Occipital lobe (tissue), 1 donor: ENCODE measurements at regions not wholly inside any gene's neighbourhood (a gene's known extent, or its start where the extent isn't known, plus 50 kb on each side); places are given as distances from the start of the nearest gene placed in this dataset.

Experiments used
- DNase-seq: peaks from one replicate; lab custom pipeline; 2025; lab: John Stamatoyannopoulos, UW

DNA sequence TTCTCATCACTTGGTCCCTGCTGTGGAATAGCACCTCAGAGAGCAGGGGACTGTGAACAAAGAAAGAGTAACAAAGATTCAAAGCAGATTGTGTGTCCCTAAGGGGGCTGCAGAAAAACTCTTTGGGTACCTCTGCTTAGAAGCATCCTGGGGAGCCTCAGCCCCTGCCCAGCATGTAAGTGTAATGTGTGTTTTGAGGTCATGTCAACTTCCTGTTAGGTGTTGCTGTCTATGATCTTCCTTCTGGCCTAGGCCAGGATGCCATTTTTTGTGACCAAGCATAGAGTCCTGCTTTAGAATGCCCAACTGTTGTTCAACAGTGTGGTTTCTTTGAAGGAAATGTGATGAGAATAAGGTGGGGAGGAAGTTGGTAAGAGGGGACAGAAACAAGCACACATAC, 77.1 kb upstream of the BCL6 start:
- DNase-seq = no peak

DNA sequence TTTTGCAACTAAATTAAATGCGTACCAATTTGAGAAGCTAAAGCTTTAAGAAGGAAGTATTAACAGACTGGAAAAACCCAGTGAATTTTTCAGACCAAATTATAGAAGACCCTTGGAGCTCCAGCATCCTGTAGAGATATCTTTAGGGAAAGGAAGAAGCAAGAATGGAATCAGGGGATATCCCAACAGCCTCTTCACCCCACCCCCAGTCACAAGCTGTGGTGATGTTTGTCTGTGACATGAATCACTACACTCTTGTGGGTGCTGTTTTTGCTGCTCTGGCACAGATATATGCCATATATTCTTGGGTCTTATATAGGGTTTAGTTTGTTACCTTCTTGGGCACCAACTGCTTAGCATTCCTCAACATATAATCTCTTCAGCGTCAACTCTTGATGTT, 78.5 kb upstream of the BCL6 start:
- no peak for DNase-seq

DNA sequence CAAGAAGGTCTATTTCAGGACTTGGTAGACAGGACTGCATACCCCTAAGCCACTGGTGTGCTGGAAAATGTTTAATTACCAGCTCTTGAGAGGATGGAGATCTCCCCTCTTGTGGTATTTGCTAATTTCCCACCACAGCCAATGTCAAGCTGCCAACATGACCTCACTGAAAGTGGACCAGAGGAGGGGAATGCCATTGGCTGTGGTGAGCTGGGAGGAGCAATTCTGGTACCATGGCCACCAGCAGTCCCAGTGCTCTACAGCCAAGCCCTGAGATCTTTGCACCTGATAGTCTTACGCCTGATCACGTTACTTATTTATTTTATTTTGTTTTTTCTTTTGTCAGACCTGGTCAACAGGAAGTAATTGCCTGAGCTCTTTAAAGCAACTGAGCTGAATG, 82.5 kb upstream of the BCL6 start:
- no peak for DNase-seq

DNA sequence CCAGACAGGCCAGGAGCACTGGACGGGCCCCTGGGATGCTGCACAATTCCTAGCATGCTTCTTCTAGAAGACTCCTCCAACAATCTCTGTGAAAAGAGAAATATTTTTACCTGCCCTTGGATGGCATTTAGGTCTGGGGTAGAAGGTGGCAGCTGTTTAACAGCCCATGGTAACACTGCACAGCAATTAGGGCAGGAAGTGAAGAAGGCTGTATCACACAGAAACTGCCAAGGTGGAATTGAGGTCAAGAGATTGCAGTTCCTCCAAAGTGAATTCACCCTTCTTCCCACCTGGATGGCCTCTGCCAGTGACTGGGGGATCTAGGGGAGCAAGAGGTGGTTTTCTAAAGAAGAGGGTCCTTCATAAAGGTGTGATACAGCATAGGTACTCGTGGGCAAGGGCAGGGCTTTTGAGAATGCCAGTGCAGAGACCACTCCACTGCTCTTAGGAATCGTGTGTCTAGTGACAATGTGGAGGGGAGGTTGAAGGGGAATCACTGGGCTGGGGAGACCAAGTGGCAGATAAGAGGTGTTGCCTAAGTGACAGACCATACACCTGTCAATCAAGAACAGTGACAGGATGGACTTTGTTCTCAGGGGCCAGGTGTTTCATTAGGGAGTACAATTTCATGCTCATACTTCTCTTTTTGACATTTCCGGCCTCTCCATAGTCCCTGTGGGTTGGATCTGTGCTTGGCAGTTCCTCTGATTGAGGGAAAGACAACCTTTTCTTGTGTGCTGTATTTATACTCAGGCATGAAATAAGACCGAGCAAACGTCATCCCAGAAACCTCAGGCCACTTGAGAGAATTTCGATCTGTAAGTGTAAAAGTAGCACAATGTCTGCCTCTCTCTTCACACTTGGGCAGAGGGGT, 83.5 kb upstream of the BCL6 start:
- DNase-seq = no peak

DNA sequence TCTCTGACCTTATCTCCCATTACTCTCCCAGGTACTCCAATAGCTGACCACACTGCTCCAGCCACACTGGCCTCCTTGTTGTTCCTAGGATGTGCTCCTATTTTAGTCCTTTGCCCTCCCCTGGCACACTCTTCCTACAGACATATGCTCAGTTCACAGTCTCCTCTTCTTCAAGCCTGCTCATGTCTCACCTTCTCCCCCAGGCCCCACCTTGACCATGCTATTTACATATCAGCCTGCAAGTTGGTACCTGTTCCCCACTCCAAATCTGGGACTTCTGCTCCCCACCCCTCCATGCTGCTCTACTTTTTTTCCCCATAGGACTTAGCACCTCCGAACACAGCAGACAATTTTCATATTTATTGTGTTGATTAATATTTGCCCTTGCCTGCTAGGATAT, 84.9 kb upstream of the BCL6 start:
- no peak for DNase-seq

DNA sequence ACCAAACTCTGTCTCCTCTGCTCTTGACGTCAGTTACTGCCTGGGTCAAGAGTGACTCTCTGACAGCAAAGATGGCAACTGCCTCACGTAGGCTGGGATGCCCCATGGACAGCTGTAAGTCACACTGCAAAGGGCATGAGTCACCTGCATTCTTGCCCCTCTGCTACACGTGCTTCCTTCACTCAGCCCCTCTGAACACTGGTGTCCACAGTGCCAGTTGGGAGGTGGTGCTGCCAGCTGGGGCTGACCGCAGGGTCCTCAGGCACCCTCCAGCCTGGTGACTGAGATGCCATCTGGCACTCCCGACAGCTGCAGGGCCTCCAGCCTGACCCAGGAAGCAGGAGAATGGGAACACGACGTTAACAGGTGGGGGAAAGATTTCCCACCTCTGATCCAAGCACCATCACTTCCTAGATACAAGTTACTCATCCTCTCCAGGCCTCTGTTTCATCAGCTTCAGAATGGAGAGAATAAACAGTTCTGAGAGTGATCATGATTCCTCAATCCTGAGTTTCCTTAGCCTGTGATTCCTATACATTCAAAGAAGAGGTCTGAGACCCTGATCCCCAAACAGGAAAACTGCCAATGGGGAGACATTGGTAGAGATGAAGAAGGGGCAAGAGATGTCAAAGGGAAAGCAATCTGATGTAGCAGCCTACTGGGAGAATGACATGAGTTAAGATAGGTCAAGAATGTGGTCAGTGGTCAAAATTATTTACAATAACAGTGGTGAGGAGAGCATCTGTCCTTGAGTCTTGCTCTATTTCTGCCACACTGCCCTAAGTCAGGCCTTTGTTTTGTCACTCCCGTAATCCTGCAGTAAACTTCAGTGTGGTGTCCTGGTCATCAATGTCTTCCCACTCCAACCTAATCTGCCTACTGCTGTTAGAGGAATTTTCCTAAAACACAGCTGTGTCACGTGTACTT, 86.1 kb upstream of the BCL6 start:
- DNase-seq = no peak

DNA sequence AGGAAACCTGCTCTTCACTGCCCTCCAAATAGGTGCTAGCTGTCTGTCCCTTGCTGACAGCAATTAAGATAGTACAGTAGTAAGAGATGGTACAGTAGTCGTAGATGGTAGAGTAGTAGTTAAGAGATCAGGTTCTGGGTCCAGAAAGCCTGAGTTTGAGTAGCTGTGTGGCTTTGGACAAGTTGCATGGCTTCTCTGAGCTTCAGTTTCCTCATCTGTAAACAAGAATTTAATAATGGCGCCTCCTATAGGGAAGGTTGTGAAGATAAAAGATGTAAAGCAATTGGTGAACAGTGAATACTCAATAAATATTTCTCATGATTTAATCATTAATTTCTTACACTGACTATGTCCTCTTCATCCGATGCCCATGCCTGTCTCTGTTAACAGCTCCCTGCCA, 86.9 kb upstream of the BCL6 start:
- no peak for DNase-seq

DNA sequence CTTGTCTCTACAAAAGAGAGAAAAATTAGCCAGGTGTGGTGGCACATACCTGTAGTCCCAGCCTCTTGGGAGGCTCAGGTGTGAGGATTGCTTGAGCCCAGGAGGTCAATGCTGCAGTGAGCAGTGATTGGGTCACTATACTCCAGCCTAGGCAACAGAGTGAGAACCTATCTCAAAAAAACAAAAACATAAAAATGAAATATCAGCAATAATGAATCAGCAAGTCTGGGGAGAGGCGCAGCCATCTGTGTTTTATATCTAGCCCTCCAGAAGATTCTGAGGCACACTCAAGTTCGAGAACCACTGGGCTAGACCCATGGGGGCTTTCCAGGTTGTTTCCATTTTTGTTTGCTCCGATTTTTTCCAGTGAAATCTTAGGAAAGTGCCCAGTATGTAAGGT, 88.1 kb upstream of the BCL6 start:
- DNase-seq = no peak

DNA sequence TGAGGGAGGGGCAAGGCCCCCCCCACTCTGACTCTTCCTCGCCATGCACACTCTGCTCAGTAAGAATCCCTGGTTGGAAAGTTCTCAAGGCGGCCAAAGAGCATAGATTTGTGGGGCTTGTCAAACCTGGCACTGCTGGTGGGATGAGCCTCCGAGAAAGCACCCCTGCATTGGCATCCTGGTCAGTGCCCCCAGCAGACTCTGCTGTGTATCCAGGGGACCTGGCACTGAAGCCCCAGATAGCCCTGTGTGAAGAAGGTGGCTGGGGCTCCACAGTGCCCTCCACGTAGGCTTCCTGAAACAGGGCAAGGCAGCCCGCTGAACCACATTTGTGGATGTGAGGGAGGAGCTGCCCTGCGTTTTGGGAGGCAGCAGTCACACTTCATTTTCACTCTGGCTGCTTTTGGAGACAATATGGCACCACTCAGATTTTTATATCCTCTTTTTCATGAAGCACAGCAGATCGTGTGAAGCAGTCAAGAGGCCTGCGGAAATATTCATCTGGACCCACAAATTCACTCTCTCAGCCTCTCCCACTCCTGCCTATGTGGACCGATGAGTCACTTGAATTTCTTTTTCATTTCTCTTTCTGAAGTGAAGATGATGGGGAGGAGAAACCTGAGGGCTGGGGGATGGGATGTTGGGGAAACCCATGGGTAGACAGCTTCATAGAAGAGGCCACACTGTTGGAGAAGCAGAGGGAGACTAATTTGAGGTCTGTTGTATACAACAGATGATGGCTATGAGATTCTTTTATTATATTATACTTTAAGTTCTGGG, 88.7 kb upstream of the BCL6 start:
- DNase-seq = no peak

DNA sequence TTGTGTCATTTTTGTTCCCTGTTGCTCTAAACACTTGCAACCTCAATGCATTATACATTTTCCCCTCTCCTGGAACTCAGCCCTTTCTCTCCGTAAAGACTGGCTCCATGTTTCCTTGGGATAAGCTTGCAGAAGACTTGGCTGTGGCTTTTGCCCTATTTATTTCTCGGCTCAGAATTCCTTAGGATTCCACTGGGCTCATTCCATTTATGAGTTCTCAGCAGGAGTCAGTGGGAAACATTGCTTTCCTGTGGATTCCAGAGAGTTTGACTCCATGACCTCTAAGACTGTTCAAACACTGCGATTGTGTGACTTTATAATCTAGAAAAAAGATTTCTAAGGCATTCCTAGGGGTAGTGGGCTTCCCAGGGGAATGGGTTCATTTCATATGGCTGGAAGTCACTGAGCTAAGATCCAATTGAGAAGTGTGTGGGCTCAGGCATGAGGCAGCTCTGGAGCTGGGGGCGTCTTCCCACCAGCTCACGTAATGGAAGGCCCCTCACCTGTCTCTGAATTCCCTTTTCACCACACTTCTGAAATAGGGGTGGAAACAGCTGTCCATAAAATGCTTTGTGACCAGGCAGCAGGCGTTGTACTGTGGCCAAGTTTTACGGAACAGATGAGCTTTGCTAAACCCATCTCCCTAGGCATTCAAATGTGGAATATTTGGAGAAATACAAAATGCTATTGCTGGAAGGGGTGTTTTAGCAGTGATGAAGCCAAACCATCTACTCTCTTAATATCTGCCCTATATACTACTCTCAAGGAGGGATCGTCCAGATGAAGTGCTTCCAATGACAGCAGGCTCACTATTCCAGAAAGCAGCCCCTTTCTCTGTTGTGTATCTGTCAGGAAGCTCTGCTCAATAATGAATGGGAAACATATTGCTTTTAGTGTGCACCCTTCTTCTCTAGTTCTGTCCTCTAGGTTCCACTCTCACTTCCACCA, 91.8 kb upstream of the BCL6 start:
- DNase-seq = no peak

DNA sequence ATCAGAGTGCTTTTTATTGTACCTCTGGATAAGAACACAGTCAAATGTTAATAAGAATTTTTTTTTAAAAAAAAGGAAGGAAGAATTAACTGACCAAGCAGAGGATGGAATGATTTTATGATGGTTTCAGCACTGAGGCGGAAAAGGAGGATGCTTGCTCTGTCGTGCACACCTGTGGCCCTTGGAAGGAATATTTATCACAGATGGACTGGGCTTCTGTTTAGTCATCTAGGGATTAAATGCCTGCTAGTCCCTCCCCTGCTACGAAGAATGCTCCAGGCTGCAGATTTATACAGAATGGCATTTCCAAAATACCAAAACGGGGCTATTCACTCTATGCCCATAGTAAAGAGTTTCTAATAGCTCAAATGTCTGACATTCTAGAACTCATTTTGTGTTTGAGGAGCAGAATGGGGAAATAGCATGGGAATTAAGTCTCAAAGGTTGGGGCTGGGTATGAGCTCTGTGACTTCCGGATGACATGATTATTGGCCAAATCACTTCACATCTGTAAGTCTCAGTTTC, 92.8 kb upstream of the BCL6 start:
- no peak for DNase-seq

DNA sequence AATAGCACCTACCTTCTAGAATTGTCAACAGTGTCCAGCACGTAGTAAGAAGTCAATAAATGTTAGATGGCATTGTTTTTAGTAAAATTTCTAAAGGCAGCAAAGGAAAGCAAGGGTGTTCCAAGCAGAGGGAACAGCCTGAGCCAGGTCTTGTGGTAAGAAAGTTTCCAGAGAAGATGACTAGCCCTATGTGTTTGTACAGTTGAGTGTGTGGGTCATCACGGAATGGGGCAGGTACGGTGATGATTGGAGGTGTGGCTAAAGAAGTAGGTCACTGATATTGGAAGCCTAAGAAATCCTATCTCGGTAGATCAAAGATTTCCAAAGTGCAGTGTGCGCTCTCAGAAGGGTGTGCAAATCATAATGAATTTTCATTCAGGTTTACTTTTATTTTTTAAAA, 94.2 kb upstream of the BCL6 start:
- DNase-seq = no peak

DNA sequence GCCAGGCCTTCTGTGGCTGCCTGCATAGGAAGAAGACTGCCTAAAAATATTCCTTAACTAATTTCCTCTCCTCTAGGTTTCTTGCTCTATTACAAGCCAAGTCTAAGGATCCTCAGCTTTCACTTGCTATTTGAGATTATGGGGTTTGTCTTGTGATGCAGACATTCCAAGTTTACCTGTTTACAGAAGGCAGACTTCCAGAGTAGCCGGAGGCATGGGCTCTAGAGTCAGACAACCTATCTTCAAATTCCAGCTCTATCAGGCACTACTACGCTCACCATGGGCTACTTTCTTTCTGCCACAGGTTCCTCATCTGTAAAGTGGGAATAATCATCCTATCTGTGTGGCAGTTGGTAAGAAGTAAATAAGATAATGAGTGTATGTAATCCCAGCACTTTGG, 95.6 kb upstream of the BCL6 start:
- DNase-seq = no peak

DNA sequence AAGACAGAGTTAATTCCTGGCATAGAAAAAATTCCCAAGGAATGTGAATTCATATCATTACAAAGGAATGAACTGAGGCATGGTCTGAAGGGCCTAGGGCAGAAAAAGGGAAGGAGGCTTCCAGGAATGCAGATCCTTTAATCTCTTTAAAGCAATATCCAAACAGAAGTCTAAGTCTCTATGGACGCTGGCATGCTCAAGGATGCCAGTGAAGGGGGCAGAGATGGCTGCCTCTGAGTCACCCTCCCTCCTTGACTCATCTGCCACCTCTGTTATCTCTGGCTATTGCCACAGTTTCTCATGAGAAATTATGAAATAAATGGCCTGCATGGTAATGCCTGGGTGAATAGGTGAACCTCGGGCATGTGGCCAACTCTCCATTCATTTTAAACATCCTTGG, 96.3 kb upstream of the BCL6 start:
- no peak for DNase-seq

DNA sequence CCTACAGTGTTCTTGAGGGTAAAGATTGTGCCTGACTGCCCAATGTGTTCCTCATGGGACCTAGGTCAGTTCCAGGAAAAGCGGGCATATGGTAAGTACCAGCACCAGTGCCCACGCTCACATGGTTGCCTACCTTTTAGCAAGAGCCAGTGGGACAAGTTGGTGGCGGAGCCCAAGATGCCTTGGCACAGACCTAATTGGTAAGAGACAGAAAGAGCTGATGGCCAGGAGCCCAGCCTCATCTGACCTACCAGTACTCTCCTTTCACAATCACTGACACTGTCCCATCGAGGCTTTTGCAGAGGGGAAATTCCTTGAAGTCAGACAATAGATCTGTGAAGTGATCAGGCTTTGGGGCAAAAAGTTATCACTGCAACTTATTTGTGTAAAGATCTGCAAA, 98.4 kb upstream of the BCL6 start:
- DNase-seq = no peak

DNA sequence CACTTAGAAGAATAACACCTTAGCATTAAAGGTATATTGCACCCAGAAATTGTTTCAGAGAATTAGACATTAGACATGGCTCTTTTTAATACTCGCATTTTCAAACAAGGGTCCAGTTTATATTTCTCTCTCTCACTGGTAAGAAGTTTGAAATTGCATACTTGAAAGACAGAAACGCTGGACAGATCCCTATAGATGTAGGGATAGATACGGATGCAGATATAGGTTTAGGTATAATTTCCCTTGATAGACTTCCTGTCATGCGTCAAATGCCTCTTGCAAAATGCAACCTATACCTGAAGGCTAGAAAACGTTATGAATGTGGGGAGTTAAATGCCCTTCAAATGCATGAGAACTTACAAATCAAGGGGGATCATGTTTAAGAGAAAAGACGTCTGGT, 99.4 kb upstream of the BCL6 start:
- DNase-seq = no peak

DNA sequence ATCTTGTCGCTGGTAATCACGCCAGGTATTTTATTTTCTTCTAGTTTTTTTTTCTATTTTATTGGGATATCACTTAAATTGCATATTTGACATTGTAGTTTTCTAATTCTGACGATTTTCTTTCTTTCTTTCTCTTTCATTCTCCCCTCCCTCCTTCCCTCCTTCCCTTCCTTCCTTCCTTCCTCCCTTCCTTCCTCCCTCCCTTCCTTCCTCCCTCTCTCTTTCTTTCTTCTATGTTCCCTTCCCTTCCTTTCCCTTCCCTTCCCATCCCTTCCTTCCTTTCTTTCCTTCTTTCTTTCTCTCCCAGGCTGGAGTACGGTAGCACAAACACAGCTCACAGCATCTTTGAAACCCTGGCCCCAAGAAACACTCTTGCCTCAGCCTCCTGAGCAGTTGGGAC, 100.6 kb upstream of the BCL6 start:
- no peak for DNase-seq

DNA sequence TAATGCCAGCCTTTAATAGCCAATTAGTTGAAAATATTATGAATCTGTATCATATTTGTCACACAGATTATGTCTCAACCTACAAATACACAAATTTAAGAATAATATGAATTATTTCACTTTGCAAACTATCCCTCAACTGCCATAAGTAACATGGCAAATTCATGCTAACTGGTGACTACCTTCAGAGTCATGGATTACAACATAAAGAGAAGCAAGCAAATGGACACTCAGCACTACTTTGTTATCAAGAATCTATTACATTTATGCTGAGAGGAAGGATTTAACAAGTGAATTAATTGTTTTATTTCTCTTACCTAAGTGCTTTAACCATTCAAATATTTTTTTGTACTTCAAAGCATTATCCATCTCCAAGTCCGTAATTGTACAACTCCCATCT, 103.1 kb upstream of the BCL6 start:
- DNase-seq = no peak

DNA sequence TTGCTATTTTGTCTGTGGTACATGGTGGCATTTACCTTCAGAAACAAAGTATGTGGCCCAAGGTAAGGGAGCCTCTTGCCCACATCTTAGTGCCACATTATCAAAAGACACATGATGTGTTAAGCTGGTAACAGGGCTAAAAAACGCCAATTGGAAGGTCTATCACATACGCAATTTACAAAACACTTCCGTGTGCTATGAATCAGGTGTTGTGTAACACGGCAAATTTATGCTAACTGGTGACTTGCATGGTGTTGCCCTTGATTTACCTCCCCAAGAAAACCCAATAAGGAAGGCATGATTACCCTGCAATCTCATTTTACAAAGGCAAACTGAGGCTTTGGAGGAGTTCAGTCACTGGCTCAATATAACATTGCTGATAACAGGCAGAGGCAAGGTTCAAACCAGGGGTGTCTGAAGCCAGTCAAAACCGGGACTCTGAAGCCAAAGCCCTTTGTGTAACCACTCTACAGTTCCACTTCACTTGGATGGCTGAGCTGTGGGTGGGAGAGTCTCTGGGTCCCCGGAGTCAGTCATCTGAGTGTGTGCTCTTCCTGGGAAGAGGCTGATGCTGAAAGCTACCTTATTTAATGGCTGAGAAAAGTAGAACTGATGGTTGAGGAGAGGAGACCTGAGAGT, 103.9 kb upstream of the BCL6 start:
- no peak for DNase-seq
